Tibial nerve (tissue), 3 donors: ENCODE measurements at regions not wholly inside any gene's neighbourhood (a gene's known extent, or its start where the extent isn't known, plus 50 kb on each side); places are given as distances from the start of the nearest gene placed in this dataset.

ENCODE experiments used
- POLR2A ChIP-seq, 2 donors: fragments of 450-650 bp; IDR thresholded peaks; one replicate each; pipeline ENCODE4 v1.6.1; 2017; ENCODE audit warnings: antibody characterized with exemption in 2 of 2, mild to moderate bottlenecking in 2 of 2, moderate library complexity in 2 of 2
- TF ChIP-seq, protein P1 (sequence below), 5 experiments: fragments of 200-600 bp in 3 of 5; fragments of 450-650 bp in 2 of 5; sonication (generic) in 3 of 5; IDR thresholded peaks; one replicate each; pipeline ENCODE4 v1.5.1; 2016 to 2019; ENCODE audit warnings: antibody characterized with exemption in 5 of 5, mild to moderate bottlenecking in 3 of 5, moderate library complexity in 2 of 5

DNA sequence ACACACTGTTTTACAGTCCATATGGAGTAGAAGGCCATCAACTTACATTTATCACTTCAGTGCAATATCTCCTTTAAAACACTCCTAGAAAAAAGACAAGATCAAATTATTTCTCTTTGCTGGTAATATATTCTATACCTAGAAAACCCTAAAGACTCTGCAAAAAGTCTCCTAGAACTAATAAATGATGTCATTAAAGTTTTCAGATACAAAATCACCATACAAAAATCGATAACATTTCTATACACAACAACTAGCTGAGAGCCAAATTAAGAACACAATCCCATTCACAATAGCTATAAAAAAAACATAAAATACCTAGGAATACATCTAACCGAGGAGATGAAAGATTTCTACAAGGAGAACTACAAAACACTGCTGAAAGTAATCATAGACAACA is 300.3 kb downstream of the CETN3 start:
- TF ChIP-seq, protein P1, sequence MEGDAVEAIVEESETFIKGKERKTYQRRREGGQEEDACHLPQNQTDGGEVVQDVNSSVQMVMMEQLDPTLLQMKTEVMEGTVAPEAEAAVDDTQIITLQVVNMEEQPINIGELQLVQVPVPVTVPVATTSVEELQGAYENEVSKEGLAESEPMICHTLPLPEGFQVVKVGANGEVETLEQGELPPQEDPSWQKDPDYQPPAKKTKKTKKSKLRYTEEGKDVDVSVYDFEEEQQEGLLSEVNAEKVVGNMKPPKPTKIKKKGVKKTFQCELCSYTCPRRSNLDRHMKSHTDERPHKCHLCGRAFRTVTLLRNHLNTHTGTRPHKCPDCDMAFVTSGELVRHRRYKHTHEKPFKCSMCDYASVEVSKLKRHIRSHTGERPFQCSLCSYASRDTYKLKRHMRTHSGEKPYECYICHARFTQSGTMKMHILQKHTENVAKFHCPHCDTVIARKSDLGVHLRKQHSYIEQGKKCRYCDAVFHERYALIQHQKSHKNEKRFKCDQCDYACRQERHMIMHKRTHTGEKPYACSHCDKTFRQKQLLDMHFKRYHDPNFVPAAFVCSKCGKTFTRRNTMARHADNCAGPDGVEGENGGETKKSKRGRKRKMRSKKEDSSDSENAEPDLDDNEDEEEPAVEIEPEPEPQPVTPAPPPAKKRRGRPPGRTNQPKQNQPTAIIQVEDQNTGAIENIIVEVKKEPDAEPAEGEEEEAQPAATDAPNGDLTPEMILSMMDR (IDR thresholded peaks at IDR 0.05) = no peak
- no peak for TF ChIP-seq POLR2A (IDR thresholded peaks at IDR 0.05)
